ENCODE measurements at regions not wholly inside any gene's neighbourhood (a gene's known extent, or its start where the extent isn't known, plus 50 kb on each side); places are given as distances from the start of the nearest gene placed in this dataset.

GRCh38 chr16:60107871-60108270 lies 1373.8 kb upstream of the GOT2 start (continued):
- TF ChIP-seq ZNF142 (CRISPR knock-in tag; IDR thresholded peaks at IDR 0.05), result no peak
- no peak for TF ChIP-seq PLRG1 (conservative IDR thresholded peaks at IDR 0.05)

- Histone ChIP-seq H3K79me2 (ENCODE audit: insufficient read depth, low read length) (no peaks in the 10 kb centered on the region), H3K4me3 (replicated peaks in 1 of 3; ENCODE audit: insufficient read depth in 1 of 3, low read depth in 2 of 3, low read length in 3 of 3) (no peak overlapping the region), H3K9ac (ENCODE audit: insufficient read depth, low read depth, low read length) (no peak overlapping the region), H3K4me2 (ENCODE audit: low read depth, low read length) (no peak overlapping the region), H3K4me1 (ENCODE audit: insufficient read depth, low read length) (no peaks in the 10 kb centered on the region), H3K27me3 (ENCODE audit: control insufficient read depth in 1 of 2, insufficient read depth in 2 of 2, low read length in 2 of 2) (no peaks in the 10 kb centered on the region), H3K27ac (ENCODE audit: extremely low read length, insufficient read depth, low read length) (no peak overlapping the region), H3K9me3 (ENCODE audit: low read length) (peaks cover 24% of the 10 kb centered on the region), H4K20me1 (ENCODE audit: insufficient read depth, low read length) (no peaks in the 10 kb centered on the region), H3K36me3 (replicated peaks in 1 of 2; ENCODE audit: control insufficient read depth in 1 of 2, insufficient read depth in 2 of 2, low read length in 2 of 2) (no peaks in the 10 kb centered on the region), H2AFZ (ENCODE audit: low read length) (no peak overlapping the region)
- intact Hi-C loops (cut with micrococcal nuclease; ENCODE audit: unreplicated experiment), result no loop called here
- TF ChIP-seq ZNF577 (CRISPR knock-in tag; IDR thresholded peaks at IDR 0.05; ENCODE audit: borderline replicate concordance, low read depth), result no peak
- no peak for TF ChIP-seq ZSCAN29 (CRISPR knock-in tag; conservative IDR thresholded peaks at IDR 0.05)
- TF ChIP-seq PAWR (CRISPR knock-in tag; IDR thresholded peaks at IDR 0.05; ENCODE audit: borderline replicate concordance), result no peak
- no peak for TF ChIP-seq ZNF558 (CRISPR knock-in tag; IDR thresholded peaks at IDR 0.05; ENCODE audit: borderline replicate concordance)
- no peak for TF ChIP-seq HDAC2 (CRISPR knock-in tag; IDR thresholded peaks at IDR 0.05)
- in situ Hi-C loops (cut with HindIII; ENCODE audit: extremely low pct_ligation_motif_present, low pct_unique_long_range_greater_than_20kb), result no loop called here
- no peak for ATAC-seq
- WGBS (ENCODE audit: low lambda C conversion rate), result 49% methylated on average over 3 of the region's 3 CpGs
- ChIA-PET POLR2A (no interaction called here), CTCF (ENCODE audit: low intra/inter-chr PET ratio, low total read pairs) (no interaction called here)
- no peak for DNase-seq (ENCODE audit: low spot score)
- FAIRE-seq, result no peak
- no TSS peak for BruUV-seq (replicated peaks)
Observed at GRCh38 chr16:60107437-60107836, 1373.3 kb upstream of the GOT2 start.

Data from HepG2 (cell line).